H1 (cell line): ENCODE measurements at regions not wholly inside any gene's neighbourhood (a gene's known extent, or its start where the extent isn't known, plus 50 kb on each side); places are given as distances from the start of the nearest gene placed in this dataset.

ENCODE experiments used
- CTCF ChIA-PET: fragments of 300-600 bp; sonication (Branson Sonifier 250); formaldehyde crosslinking; loops from one replicate; lab custom pipeline; 2021; ENCODE audit not compliant: partially characterized antibody; lab: Charles Lee
- POLR2A ChIA-PET: fragments of 300-600 bp; sonication (Branson Sonifier 250); formaldehyde crosslinking; loops from one replicate; lab custom pipeline; 2021; ENCODE audit warnings: inconsistent platforms; ENCODE audit not compliant: partially characterized antibody; lab: Charles Lee
- DNase-seq, 2 experiments: peaks; one replicate each; pipeline versions ENCODE4 v3.0.0 to v3.0.0-alpha.2; 2010 to 2022; ENCODE audit warnings: low spot score in 2 of 2, low read depth in 1 of 2, mixed read lengths in 1 of 2
- FAIRE-seq: peaks from 2 replicates; lab custom pipeline; 2011; peaks lifted over from hg19 to GRCh38; lab: Jason Lieb, UNC
- H2AFZ ChIP-seq: 2 replicates; pipeline ENCODE4 v1.8.1; 2012; ENCODE audit warnings: low read length, inconsistent platforms
- H2AK5ac ChIP-seq: 2 replicates; pipeline ENCODE4 v1.6.1; 2013; ENCODE audit warnings: low read depth, low read length
- H2BK120ac ChIP-seq: replicated peaks from 2 replicates; pipeline ENCODE3; 2013; ENCODE audit warnings: low read depth, low read length, inconsistent platforms
- H2BK12ac ChIP-seq: 2 replicates; pipeline ENCODE4 v1.6.1; 2013; ENCODE audit warnings: low read depth, low read length
- H2BK15ac ChIP-seq: 2 replicates; pipeline ENCODE4 v1.6.1; 2013; ENCODE audit warnings: low read length
- H2BK20ac ChIP-seq: 2 replicates; pipeline ENCODE4 v1.6.1; 2013; ENCODE audit warnings: low read length
- H2BK5ac ChIP-seq: 2 replicates; pipeline ENCODE4 v1.6.1; 2013; ENCODE audit warnings: low read depth, low read length
- H3K14ac ChIP-seq: 2 replicates; pipeline ENCODE4 v1.6.1; 2013; ENCODE audit warnings: inconsistent platforms; ENCODE audit not compliant: insufficient read length
- H3K18ac ChIP-seq: 2 replicates; pipeline ENCODE4 v1.6.1; 2013; ENCODE audit warnings: low read length; ENCODE audit errors: extremely low read depth
- H3K23ac ChIP-seq: 2 replicates; pipeline ENCODE4 v1.6.1; 2013; ENCODE audit warnings: inconsistent platforms; ENCODE audit not compliant: insufficient read length
- H3K23me2 ChIP-seq: 2 replicates; pipeline ENCODE4 v1.6.1; 2013; ENCODE audit warnings: low read depth, low read length
- H3K27ac ChIP-seq: 2 replicates; pipeline ENCODE4 v1.6.1; 2011; ENCODE audit warnings: low read depth, low read length, inconsistent platforms
- H3K27me3 ChIP-seq, 4 experiments: replicated peaks in 1 of 4; 1 replicate in 1 of 4; 2 replicates in 3 of 4; pipeline versions ENCODE4 v1.6.1 to v1.8.1; 2011 to 2013; ENCODE audit warnings: low read length in 3 of 4, mild to moderate bottlenecking in 3 of 4, inconsistent platforms in 2 of 4, mixed read lengths in 2 of 4, moderate library complexity in 1 of 4; ENCODE audit not compliant: control insufficient read depth in 3 of 4, insufficient read depth in 3 of 4; ENCODE audit errors: extremely low read depth in 1 of 4
- H3K36me3 ChIP-seq, 4 experiments: 2 replicates each; pipeline versions ENCODE4 v1.6.1 to v1.8.1; 2011 to 2013; ENCODE audit warnings: mild to moderate bottlenecking in 4 of 4, low read length in 3 of 4, moderate library complexity in 2 of 4, control low read depth in 1 of 4, inconsistent platforms in 1 of 4; ENCODE audit not compliant: insufficient read depth in 4 of 4, control insufficient read depth in 2 of 4
- H3K4ac ChIP-seq: replicated peaks from 2 replicates; pipeline ENCODE3; 2013; ENCODE audit warnings: low read length, low read depth, mixed read lengths, inconsistent platforms; ENCODE audit not compliant: insufficient read length
- H3K4me1 ChIP-seq, 4 experiments: replicated peaks in 1 of 4; 1 replicate in 1 of 4; 2 replicates in 3 of 4; pipeline versions ENCODE4 v1.6.1 to v1.8.1; 2011 to 2013; ENCODE audit warnings: low read length in 3 of 4, inconsistent platforms in 2 of 4, mixed read lengths in 1 of 4; ENCODE audit not compliant: insufficient read depth in 4 of 4, control insufficient read depth in 3 of 4
- H3K4me2 ChIP-seq, 2 experiments: 2 replicates each; pipeline versions ENCODE4 v1.6.1 to v1.8.1; 2011 to 2013; ENCODE audit warnings: low read depth in 2 of 2, low read length in 2 of 2, control low read depth in 1 of 2, inconsistent platforms in 1 of 2, mild to moderate bottlenecking in 1 of 2; ENCODE audit not compliant: insufficient read depth in 1 of 2
- H3K4me3 ChIP-seq, 4 experiments: fragments of 200-600, 300-600 bp in 1 of 4; sonication (generic), shearing (Covaris generic), sonication (Bioruptor Twin) in 1 of 4; 2 replicates each; pipeline versions ENCODE4 v1.5.1 to v1.8.1; 2011 to 2016; ENCODE audit warnings: low read length in 4 of 4, low read depth in 3 of 4, control low read depth in 2 of 4, inconsistent platforms in 2 of 4, mild to moderate bottlenecking in 2 of 4, mixed read lengths in 1 of 4, moderate library complexity in 1 of 4; ENCODE audit not compliant: insufficient read depth in 2 of 4; ENCODE audit errors: extremely low read depth in 1 of 4
- H3K56ac ChIP-seq: replicated peaks from 2 replicates; pipeline ENCODE3; 2013; ENCODE audit warnings: low read depth, mild to moderate bottlenecking, mixed read lengths, low read length, inconsistent platforms; ENCODE audit not compliant: insufficient read length
- H3K79me1 ChIP-seq: 2 replicates; pipeline ENCODE4 v1.6.1; 2013; ENCODE audit warnings: low read depth, low read length, control low read depth
- H3K79me2 ChIP-seq, 2 experiments: 2 replicates each; pipeline versions ENCODE4 v1.6.1 to v1.8.1; 2012 to 2013; ENCODE audit warnings: low read length in 2 of 2, mild to moderate bottlenecking in 2 of 2, inconsistent platforms in 1 of 2; ENCODE audit not compliant: insufficient read depth in 2 of 2, control insufficient read depth in 1 of 2
- H3K9ac ChIP-seq, 4 experiments: replicated peaks in 1 of 4; 1 replicate in 1 of 4; 2 replicates in 3 of 4; pipeline versions ENCODE4 v1.6.1 to v1.8.1; 2011 to 2013; ENCODE audit warnings: low read depth in 3 of 4, low read length in 3 of 4, control low read depth in 2 of 4, mild to moderate bottlenecking in 2 of 4, moderate library complexity in 2 of 4, inconsistent platforms in 1 of 4; ENCODE audit errors: extremely low read depth in 1 of 4
- H3K9me3 ChIP-seq, 2 experiments: 2 replicates each; pipeline versions ENCODE4 v1.6.1 to v1.8.1; 2012 to 2013; ENCODE audit warnings: mild to moderate bottlenecking in 2 of 2, moderate library complexity in 2 of 2, control low read depth in 1 of 2, inconsistent platforms in 1 of 2, low read depth in 1 of 2, low read length in 1 of 2, mixed read lengths in 1 of 2; ENCODE audit not compliant: insufficient read depth in 2 of 2
- H4K20me1 ChIP-seq, 2 experiments: replicated peaks in 1 of 2; 2 replicates each; pipeline versions ENCODE3 to v1.8.1; 2011 to 2013; ENCODE audit warnings: inconsistent platforms in 2 of 2, low read length in 2 of 2, mild to moderate bottlenecking in 1 of 2; ENCODE audit not compliant: insufficient read depth in 2 of 2, control insufficient read depth in 1 of 2
- H4K5ac ChIP-seq: 2 replicates; pipeline ENCODE4 v1.6.1; 2013; ENCODE audit warnings: low read length, low read depth, mixed read lengths, inconsistent platforms; ENCODE audit not compliant: insufficient read length
- H4K8ac ChIP-seq: 2 replicates; pipeline ENCODE4 v1.8.0; 2013; ENCODE audit warnings: mild to moderate bottlenecking, moderate library complexity, low read length, inconsistent platforms; ENCODE audit not compliant: insufficient read depth; ENCODE audit errors: extremely low read depth
- H4K91ac ChIP-seq: replicated peaks from 2 replicates; pipeline ENCODE3; 2013; ENCODE audit warnings: low read length, mixed read lengths, inconsistent platforms; ENCODE audit not compliant: insufficient read length
- ASH2L ChIP-seq: fragments of 200-600, 300-600 bp; sonication (generic); IDR thresholded peaks from one replicate; pipeline ENCODE4 v1.7.1; 2017; ENCODE audit warnings: low read length
- CBX5 ChIP-seq: fragments of 300-800, 300-1000 bp; sonication (generic); IDR thresholded peaks from 2 replicates; pipeline ENCODE4 v1.7.1; 2016; ENCODE audit warnings: antibody characterized with exemption, low read length, low read depth
- CHD2 ChIP-seq: IDR thresholded peaks from 2 replicates; pipeline ENCODE4 v1.6.1; 2012; ENCODE audit warnings: low read length, improper control_type of control experiment
- CREB1 ChIP-seq: IDR thresholded peaks from 2 replicates; pipeline ENCODE4 v1.6.1; 2012; ENCODE audit warnings: inconsistent platforms
- GTF2F1 ChIP-seq: IDR thresholded peaks from 2 replicates; pipeline ENCODE4 v1.6.1; 2012; ENCODE audit warnings: low read depth, low read length, improper control_type of control experiment, borderline replicate concordance
- POU5F1 ChIP-seq: IDR thresholded peaks from 2 replicates; pipeline ENCODE4 v1.6.1; 2011; ENCODE audit warnings: low read depth, mild to moderate bottlenecking, low read length, moderate library complexity
- RFX5 ChIP-seq: IDR thresholded peaks from 2 replicates; pipeline ENCODE4 v1.6.1; 2011; ENCODE audit warnings: low read depth, low read length, improper control_type of control experiment, borderline replicate concordance
- RNF2 ChIP-seq: fragments of 200-900, 300-1000 bp; sonication (generic); IDR thresholded peaks from 2 replicates; pipeline ENCODE4 v1.7.1; 2016; ENCODE audit warnings: borderline replicate concordance, low read depth, mild to moderate bottlenecking, antibody characterized with exemption, low read length; ENCODE audit not compliant: poor library complexity, severe bottlenecking; ENCODE audit errors: missing control alignments
- SIX5 ChIP-seq: IDR thresholded peaks from 2 replicates; pipeline ENCODE4 v1.6.1; 2011; ENCODE audit warnings: mild to moderate bottlenecking, low read depth, low read length
- TCF12 ChIP-seq: IDR thresholded peaks from 2 replicates; pipeline ENCODE4 v1.6.1; 2011; ENCODE audit warnings: low read depth, mild to moderate bottlenecking, low read length
- YY1 ChIP-seq: IDR thresholded peaks from 2 replicates; pipeline ENCODE4 v1.6.1; 2011; ENCODE audit warnings: low read depth, mild to moderate bottlenecking, low read length
- WGBS, 2 experiments: shearing (Covaris generic) in 1 of 2; methylation state at CpG; one replicate each; pipeline versions ENCODE4 v1.1.6 to v1.1.7; 2013 to 2015; ENCODE audit warnings: low lambda C conversion rate in 2 of 2, mixed read lengths in 2 of 2, inconsistent platforms in 1 of 2, low coverage in 1 of 2, missing lambda C conversion rate in 1 of 2; ENCODE audit not compliant: insufficient replicate concordance in 2 of 2, insufficient coverage in 1 of 2, insufficient read length in 1 of 2; ENCODE audit errors: extremely low coverage in 1 of 2, missing lambda C conversion rate in 1 of 2; 5-methylcytosine and 5-hydroxymethylcytosine counted together

GRCh38 chr14:98900236-98900635 lies 371.8 kb downstream of the BCL11B start:
- FAIRE-seq (no peak), DNase-seq (no peak)
- no peak overlapping the region for H2BK20ac ChIP-seq
- H3K4me2 ChIP-seq = no peak overlapping the region
- H2BK15ac ChIP-seq = no peak overlapping the region
- no peak overlapping the region for H2BK120ac ChIP-seq
- H3K56ac ChIP-seq = no peak overlapping the region
- WGBS, 2 experiments = 95% methylated on average over 15 of the region's 15 CpGs; no CpG with 5 or more reads in 1 of the 2 experiments
- no peaks in the 10 kb centered on the region for H3K79me2 ChIP-seq
- no peaks in the 10 kb centered on the region for H3K79me1 ChIP-seq
- H3K27me3 ChIP-seq = no peaks in the 10 kb centered on the region
- no peak overlapping the region for H2AK5ac ChIP-seq
- ChIA-PET CTCF (no interaction called here), POLR2A (no interaction called here)
- H4K91ac ChIP-seq = no peak overlapping the region
- H2AFZ ChIP-seq = no peak overlapping the region
- H3K18ac ChIP-seq = no peak overlapping the region
- H3K4me1 ChIP-seq = peaks cover 0 to 2% (median under 1%) of the 10 kb centered on the region in 4 experiments; a peak in 1 of 7 replicates
- H3K14ac ChIP-seq = no peak overlapping the region
- H2BK12ac ChIP-seq = no peak overlapping the region
- no peak overlapping the region; the same call in 1 of the 2 replicates for H4K8ac ChIP-seq
- no peak overlapping the region for H2BK5ac ChIP-seq
- H3K9me3 ChIP-seq = no peaks in the 10 kb centered on the region
- H4K5ac ChIP-seq = no peak overlapping the region
- H3K23me2 ChIP-seq = no peaks in the 10 kb centered on the region
- no peak overlapping the region for H3K27ac ChIP-seq
- no peak overlapping the region for H3K4ac ChIP-seq
- H3K9ac ChIP-seq = no peak overlapping the region
- H3K23ac ChIP-seq = no peak overlapping the region
- H4K20me1 ChIP-seq = peaks cover 0 to 1% of the 10 kb centered on the region in 2 experiments
- H3K4me3 ChIP-seq = no peak overlapping the region
- H3K36me3 ChIP-seq = no peaks in the 10 kb centered on the region
- TF ChIP-seq RNF2 = no peak
- no peak for TF ChIP-seq CHD2
- TF ChIP-seq RFX5 = no peak
- no peak for TF ChIP-seq TCF12
- TF ChIP-seq YY1 = no peak
- no peak for TF ChIP-seq GTF2F1
- no peak for TF ChIP-seq CREB1
- no peak for TF ChIP-seq SIX5
- TF ChIP-seq POU5F1 = no peak
- no peak for TF ChIP-seq CBX5
- no peak for TF ChIP-seq ASH2L
